CD4-positive, alpha-beta T cell treated with Interleukin-4 for 1 hour (primary cell): ENCODE measurements at regions not wholly inside any gene's neighbourhood (a gene's known extent, or its start where the extent isn't known, plus 50 kb on each side); places are given as distances from the start of the nearest gene placed in this dataset.
"Not testable (repeated sequence)": the region's sequence is repeated elsewhere in the genome, so short reads cannot be mapped to it uniquely, and the experiment has no call there.

Experiments
- DNase-seq, 2 donors: peaks; one replicate each; pipeline ENCODE4 v3.0.0-alpha.2; 2020 to 2022

- no peak for DNase-seq
Measured at GRCh38 chr2:52074130-52074719, 1042.3 kb upstream of the NRXN1 start.

- no peak for DNase-seq
Measured at GRCh38 chr2:52072949-52073348, 1041.0 kb upstream of the NRXN1 start.

GRCh38 chr2:52070665-52071064 lies 1038.7 kb upstream of the NRXN1 start:
- DNase-seq: no peak

- no peak for DNase-seq
Measured at GRCh38 chr2:52064234-52064633, 1032.3 kb upstream of the NRXN1 start.

GRCh38 chr2:52054824-52055223 lies 1022.9 kb upstream of the NRXN1 start:
- DNase-seq: no peak

GRCh38 chr2:52036853-52037252 lies 1004.9 kb upstream of the NRXN1 start:
- no peak for DNase-seq

DNA sequence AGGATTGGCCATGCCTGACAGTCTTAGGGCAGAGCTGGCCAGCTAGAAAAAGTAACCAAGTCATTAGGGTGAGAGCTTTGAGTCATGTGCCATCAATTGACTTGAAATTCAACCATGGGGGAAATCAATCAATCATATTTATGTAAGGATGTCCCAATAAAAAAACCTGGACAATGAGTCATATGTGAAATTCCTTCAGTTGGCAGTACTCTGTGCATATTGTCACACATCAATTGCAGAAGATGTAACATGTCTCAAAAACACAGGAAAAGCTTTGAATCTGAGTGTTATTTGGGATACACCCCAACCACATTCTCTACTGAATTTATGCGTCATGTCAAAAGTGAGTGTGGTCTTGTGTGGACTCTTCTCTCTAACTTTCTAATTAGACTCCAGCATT lies 1004.1 kb upstream of the NRXN1 start:
- DNase-seq: no peak

- no peak for DNase-seq
Measured at GRCh38 chr2:52035391-52035790, 1003.5 kb upstream of the NRXN1 start.

DNA sequence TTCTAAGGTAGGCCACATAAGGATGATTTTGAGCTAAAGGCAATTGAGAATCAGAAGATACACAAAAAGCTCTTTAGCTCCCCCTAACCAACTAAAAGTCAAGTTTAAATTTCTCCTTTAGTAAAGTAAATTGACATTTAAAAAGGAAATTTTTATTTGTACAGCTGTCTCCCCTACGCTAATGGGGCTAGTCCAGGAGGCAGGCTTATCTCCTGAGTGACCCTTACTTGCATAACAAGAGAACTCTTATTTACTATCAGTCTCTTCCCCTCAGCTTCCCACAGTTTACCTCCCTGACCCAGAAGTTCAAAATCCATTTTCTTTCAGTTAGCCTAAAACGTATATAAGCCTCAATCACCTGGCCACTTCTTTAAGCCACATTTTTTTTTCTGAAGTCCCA lies 1002.8 kb upstream of the NRXN1 start:
- DNase-seq: no peak

DNA sequence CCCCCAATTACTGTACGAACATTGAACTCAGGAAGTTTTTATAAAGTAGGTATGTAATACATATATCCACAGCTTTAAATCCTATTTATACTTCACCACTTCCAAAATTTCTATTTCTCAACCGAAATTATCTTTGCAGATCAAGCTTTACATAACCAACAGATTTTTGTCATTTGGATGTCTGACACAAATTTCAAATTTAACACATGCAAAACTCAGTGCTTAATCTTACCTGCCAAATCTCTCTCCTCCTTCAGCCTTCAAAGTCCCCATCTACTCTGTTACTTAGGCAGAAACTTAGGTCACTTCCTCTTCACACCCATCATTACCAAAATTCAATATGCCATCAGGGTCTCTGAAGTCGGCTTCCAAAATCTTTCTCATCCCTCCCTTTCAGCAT lies 990.1 kb upstream of the NRXN1 start:
- DNase-seq: no peak

- DNase-seq: no peak
Measured at GRCh38 chr2:52017646-52018235, 985.8 kb upstream of the NRXN1 start.

DNA sequence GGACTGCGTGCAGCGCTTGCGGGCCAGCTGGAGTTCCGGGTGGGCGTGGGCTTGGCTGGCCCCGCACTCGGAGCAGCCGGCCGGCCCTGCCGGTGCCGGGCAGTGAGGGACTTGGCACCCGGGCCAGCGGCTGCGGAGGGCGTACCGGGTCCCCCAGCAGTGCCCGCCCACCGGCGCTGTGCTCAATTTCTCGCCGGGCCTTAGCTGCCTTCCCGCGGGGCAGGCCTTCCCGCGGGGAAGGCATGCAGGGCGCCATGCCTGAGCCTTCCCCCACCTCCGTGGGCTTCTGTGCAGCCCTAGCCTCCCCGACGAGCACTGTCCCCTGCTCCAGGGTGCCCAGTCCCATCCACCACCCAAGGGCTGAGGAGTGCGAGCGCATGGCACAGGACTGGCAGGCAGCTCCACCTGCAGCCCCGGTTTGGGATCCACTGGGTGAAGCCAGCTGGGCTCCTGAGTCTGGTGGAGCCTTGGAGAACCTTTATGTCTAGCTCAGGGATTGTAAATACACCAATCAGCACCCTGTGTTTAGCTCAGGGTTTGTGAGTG lies 975.0 kb upstream of the NRXN1 start:
- DNase-seq: not testable (repeated sequence)

DNA sequence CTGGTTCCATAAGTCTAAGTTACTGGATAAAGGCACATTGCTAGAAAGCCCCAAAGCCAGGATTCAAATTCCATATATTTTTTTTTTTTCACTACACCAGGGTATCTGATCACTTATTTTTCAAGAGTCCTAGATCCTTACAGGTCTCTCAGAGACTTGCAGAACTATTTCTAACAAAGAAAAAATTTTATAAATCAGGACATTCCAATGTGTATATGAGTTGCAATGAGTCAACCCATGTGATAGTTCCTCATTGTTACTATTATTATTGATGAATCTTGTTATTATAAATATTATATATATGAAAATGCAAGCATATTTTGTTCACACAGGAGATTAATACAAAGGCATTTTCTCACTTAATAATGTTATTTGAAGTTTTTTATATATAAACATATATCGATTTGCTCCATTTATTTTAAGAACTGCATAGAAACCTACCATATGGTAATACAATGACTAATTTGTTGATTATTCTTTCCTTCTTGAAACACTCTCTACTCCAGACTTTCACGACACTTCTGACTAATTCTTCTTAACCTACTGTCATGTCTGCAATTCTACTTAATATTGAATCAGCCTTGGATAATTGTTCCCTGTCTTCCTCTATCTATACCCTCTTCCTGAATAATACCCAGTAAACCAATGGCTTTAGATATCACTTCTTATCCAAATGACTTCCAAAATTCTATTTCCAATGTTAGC lies 968.4 kb upstream of the NRXN1 start:
- no peak for DNase-seq

GRCh38 chr2:51998890-51999289 lies 967.0 kb upstream of the NRXN1 start:
- DNase-seq: no peak

DNA sequence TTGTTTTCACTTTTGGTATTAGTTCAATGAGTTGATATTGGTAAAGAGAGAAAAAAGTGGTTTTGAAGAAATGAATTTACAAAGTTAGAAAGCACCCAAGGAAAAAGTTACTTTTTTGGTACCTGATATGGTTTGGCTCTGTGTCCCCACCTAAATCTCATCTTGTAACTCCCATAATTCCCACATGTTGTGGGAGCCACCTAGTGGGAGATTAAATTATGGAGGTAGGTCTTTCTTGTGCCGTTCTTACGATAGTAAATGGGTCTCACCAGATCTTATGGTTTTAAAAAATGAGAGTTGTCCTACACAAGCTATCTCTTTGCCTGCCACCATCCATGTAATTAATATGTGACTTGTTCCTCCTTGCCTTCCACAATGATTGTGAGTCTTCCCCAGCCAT lies 965.6 kb upstream of the NRXN1 start:
- no peak for DNase-seq

DNA sequence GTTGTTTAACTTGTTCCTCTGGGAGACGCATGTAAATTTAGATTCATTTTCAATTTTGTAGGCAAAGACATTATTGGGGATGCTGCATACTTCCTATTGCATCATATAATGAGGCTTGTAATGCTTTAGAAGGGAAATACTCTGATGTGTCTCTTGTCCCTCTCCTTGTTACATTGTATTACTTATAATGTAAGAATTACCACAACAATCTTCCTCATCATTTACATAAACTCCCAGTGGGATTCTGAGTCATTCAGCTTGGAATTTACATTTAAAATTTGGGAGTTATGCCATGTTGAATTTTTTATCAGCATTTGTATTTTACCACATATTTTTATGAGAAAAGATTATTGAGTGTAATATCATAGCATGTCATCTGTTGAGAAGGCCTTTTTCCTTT lies 963.4 kb upstream of the NRXN1 start:
- DNase-seq: no peak

GRCh38 chr2:51994123-51994763 lies 962.3 kb upstream of the NRXN1 start:
- DNase-seq: no peak

DNA sequence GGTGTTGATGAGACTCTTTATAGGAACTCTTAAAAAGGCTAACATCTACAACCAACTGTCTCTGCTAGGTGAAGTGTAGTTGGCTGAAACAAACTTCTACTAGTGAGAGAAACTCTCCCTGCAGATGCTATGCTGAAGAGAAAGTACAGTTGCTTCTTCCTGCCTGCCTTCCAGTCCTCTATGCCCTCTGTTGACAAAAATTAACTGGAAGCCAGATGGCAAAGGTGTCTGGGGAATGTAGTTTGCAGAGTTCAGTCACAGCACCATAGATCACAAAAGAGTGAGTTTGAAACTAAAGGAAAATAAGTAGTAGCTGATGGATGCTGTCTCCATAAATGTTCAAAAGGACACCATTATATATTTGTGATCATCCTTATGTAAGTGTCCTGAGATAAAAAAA lies 958.8 kb upstream of the NRXN1 start:
- DNase-seq: no peak

GRCh38 chr2:51986101-51986500 lies 954.2 kb upstream of the NRXN1 start:
- DNase-seq: no peak

- DNase-seq: no peak
Measured at GRCh38 chr2:51981783-51982182, 949.9 kb upstream of the NRXN1 start.

DNA sequence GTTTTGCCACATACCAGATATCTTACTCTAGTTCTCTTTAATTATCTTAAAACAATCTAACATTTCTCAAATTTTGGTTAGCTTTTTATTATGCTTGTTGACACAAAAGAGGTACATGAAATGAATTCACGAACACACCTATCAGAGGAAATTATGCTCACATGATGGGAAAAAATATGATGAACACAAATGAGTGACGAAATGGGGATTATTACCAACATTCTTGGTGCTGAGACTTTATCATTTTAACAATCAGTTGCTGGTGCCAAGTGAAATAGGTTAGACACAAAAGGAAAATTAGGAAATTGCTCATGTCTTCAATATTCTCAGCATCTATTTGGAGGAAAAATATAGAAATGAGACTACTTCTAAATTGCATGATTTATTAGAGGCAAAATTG lies 944.7 kb upstream of the NRXN1 start:
- no peak for DNase-seq

- DNase-seq: no peak
Measured at GRCh38 chr2:51971136-51971535, 939.2 kb upstream of the NRXN1 start.

DNA sequence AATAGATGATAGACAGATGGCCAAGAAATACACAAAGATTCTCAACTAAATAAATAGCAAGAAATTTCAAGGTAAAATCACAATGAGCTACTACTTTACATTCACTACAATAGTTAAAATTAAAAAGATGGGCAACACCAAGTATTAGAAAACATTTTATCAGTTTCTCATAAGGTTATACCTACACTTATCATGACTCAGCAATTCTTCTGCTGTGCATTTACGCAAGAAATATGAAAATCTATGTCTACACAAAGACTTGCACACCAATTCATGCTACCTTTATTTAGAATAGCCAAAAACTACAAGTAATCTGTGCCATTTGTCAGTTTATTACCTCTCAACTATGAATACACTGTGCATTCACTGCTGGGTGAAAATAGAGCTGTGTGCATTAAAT lies 937.4 kb upstream of the NRXN1 start:
- no peak for DNase-seq

DNA sequence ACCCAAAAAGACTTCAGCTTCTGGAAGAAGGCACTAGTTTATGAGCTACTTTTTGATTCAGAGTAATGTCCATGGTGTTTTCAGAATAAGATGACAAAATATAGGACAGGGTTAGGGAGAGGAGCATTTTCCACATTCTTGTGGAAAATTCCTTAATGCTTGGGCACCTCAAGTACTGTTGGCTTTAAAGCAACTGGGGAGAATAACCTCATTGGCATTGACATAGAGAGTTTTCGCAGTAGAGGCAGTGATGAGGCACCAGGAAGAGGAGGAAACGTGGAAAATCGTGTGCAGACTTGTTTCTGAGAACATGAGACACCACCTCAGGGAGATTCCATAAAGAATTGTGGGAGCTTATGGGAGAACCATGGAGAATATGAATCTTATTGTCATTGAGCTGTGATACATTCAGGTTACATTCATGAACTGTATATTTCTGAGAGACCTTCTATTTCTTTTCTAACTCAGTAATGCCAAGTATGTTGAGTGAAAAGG lies 929.0 kb upstream of the NRXN1 start:
- DNase-seq: no peak
